Left ventricle myocardium superior (tissue), 1 donor: ENCODE measurements at regions not wholly inside any gene's neighbourhood (a gene's known extent, or its start where the extent isn't known, plus 50 kb on each side); places are given as distances from the start of the nearest gene placed in this dataset.
"Not testable (repeated sequence)": the region's sequence is repeated elsewhere in the genome, so short reads cannot be mapped to it uniquely, and the experiment has no call there.

Source experiments
- ATAC-seq: fragments of 200-7000 bp; cut with Tn5 transposase; one replicate; pipeline ENCODE4 v1.9.1; 2020; ENCODE audit warnings: mild to moderate bottlenecking, moderate library complexity
- DNase-seq: peaks from one replicate; pipeline ENCODE4 v3.0.0-alpha.2; 2020
- intact Hi-C: fragments of 100-400 bp; cut with micrococcal nuclease; formaldehyde crosslinking; loops from one replicate; pipeline ENCODE4 v1.11.0; 2022
- donor health status: DM: no; HTN: yes; CAD: no; lungs with severe emphysema.

GRCh38 chr6:40685862-40686261 is 98.7 kb upstream of the LRFN2 start:
- DNase-seq (no peak), ATAC-seq (no peak)
- intact Hi-C loops = no loop called here

GRCh38 chr6:40681622-40682021 is 94.5 kb upstream of the LRFN2 start:
- intact Hi-C loops = no loop called here
- no peak for ATAC-seq
- no peak for DNase-seq

GRCh38 chr6:40678941-40679340 is 91.8 kb upstream of the LRFN2 start:
- ATAC-seq = no peak
- DNase-seq = no peak
- intact Hi-C loops = no loop called here

- DNase-seq (no peak), ATAC-seq (no peak)
- intact Hi-C loops = no loop called here
Observed at GRCh38 chr6:40674170-40674569, 87.0 kb upstream of the LRFN2 start.

- intact Hi-C loops = no loop called here
- no peak for ATAC-seq
- DNase-seq = no peak
Observed at GRCh38 chr6:40672087-40672486, 84.9 kb upstream of the LRFN2 start.

- intact Hi-C loops = no loop called here
- DNase-seq = no peak
- no peak for ATAC-seq
Observed at GRCh38 chr6:40671694-40672050, 84.5 kb upstream of the LRFN2 start.

GRCh38 chr6:40671001-40671693 is 84.0 kb upstream of the LRFN2 start:
- DNase-seq (no peak), ATAC-seq (no peak)
- intact Hi-C loops = no loop called here

- intact Hi-C loops = no loop called here
- DNase-seq (no peak), ATAC-seq (no peak)
Observed at GRCh38 chr6:40669343-40669742, 82.2 kb upstream of the LRFN2 start.

GRCh38 chr6:40668203-40668602 is 81.0 kb upstream of the LRFN2 start:
- ATAC-seq (no peak), DNase-seq (no peak)
- intact Hi-C loops = no loop called here

GRCh38 chr6:40666530-40666929 is 79.4 kb upstream of the LRFN2 start:
- ATAC-seq (no peak), DNase-seq (no peak)
- intact Hi-C loops = no loop called here

- intact Hi-C loops = no loop called here
- no peak for DNase-seq
- no peak for ATAC-seq
Observed at GRCh38 chr6:40661726-40662125, 74.6 kb upstream of the LRFN2 start.

- intact Hi-C loops, DNase-seq, ATAC-seq: not testable (repeated sequence)
Observed at GRCh38 chr6:40656772-40657171, 69.6 kb upstream of the LRFN2 start.

GRCh38 chr6:40654828-40655227 is 67.7 kb upstream of the LRFN2 start:
- intact Hi-C loops = no loop called here
- ATAC-seq = no peak

GRCh38 chr6:40645043-40645442 is 57.9 kb upstream of the LRFN2 start:
- DNase-seq = no peak
- no peak for ATAC-seq
- intact Hi-C loops = no loop called here

More at GRCh38 chr6:40654828-40655227, 67.7 kb upstream of the LRFN2 start:
- DNase-seq = no peak

GRCh38 chr6:40642837-40643236 is 55.7 kb upstream of the LRFN2 start:
- intact Hi-C loops = no loop called here
- ATAC-seq (no peak), DNase-seq (no peak)

- intact Hi-C loops = no loop called here
- DNase-seq (no peak), ATAC-seq (no peak)
Observed at GRCh38 chr6:40642190-40642589, 55.0 kb upstream of the LRFN2 start.

- intact Hi-C loops = no loop called here
- ATAC-seq (no peak), DNase-seq (no peak)
Observed at GRCh38 chr6:40640599-40641227, 53.5 kb upstream of the LRFN2 start.
